B cell (primary cell): ENCODE measurements at regions not wholly inside any gene's neighbourhood (a gene's known extent, or its start where the extent isn't known, plus 50 kb on each side); places are given as distances from the start of the nearest gene placed in this dataset.

ENCODE experiments used
- EZH2 ChIP-seq: IDR thresholded peaks from 2 replicates; pipeline ENCODE4 v1.6.1; 2012; ENCODE audit warnings: borderline replicate concordance, low read depth, mild to moderate bottlenecking, moderate library complexity, low read length; ENCODE audit not compliant: insufficient read depth, poor library complexity, severe bottlenecking
- TF ChIP-seq, protein P1 (sequence below): fragments of 200-600 bp; IDR thresholded peaks from one replicate; pipeline ENCODE4 v1.8.0; 2022; ENCODE audit warnings: antibody characterized with exemption, mild to moderate bottlenecking

DNA sequence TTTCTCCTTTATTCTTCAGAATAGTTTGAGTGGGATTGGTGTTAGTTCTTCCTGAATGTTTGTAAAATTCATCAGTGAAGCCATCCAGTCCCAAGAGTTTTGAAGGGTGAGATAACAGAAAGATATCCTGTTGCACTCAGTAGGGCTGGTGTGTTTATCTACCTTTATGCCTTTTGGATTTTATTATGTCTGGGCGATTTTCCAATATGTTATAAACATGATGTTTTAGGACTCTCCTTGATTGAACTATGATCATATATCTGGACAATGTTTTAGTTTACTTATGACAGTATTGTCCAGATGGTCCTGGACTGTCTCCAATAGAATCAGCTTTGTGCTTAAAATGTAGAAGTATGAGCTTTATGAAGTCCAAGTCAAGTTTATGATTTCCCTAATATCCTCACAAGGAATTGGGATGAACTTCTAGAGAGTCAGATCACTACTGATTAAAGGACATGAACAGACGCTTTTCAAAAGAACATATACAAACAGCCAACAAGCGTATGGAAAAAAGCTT lies 77.6 kb upstream of the ITM2A start:
- TF ChIP-seq, protein P1, sequence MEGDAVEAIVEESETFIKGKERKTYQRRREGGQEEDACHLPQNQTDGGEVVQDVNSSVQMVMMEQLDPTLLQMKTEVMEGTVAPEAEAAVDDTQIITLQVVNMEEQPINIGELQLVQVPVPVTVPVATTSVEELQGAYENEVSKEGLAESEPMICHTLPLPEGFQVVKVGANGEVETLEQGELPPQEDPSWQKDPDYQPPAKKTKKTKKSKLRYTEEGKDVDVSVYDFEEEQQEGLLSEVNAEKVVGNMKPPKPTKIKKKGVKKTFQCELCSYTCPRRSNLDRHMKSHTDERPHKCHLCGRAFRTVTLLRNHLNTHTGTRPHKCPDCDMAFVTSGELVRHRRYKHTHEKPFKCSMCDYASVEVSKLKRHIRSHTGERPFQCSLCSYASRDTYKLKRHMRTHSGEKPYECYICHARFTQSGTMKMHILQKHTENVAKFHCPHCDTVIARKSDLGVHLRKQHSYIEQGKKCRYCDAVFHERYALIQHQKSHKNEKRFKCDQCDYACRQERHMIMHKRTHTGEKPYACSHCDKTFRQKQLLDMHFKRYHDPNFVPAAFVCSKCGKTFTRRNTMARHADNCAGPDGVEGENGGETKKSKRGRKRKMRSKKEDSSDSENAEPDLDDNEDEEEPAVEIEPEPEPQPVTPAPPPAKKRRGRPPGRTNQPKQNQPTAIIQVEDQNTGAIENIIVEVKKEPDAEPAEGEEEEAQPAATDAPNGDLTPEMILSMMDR: no peak
- no peak for TF ChIP-seq EZH2
